Thyroid gland (tissue), 4 donors: ENCODE measurements at regions not wholly inside any gene's neighbourhood (a gene's known extent, or its start where the extent isn't known, plus 50 kb on each side); places are given as distances from the start of the nearest gene placed in this dataset.
"Not testable (repeated sequence)": the region's sequence is repeated elsewhere in the genome, so short reads cannot be mapped to it uniquely, and the experiment has no call there.

Experiments
- DNase-seq, 2 donors: peaks; one replicate each; pipeline ENCODE4 v3.0.0-alpha.2; 2019
- H3K27ac ChIP-seq, 3 donors: fragments of 200-600 bp; sonication (generic); 1 replicate in 2 of 3; 2 replicates in 1 of 3; pipeline ENCODE4 v1.5.1; 2016 to 2019; ENCODE audit warnings: mild to moderate bottlenecking in 1 of 3, moderate library complexity in 1 of 3
- H3K27me3 ChIP-seq: fragments of 200-600 bp; sonication (generic); one replicate; pipeline ENCODE4 v1.5.1; 2019
- H3K36me3 ChIP-seq, 2 donors: fragments of 200-600 bp; sonication (generic); one replicate each; pipeline ENCODE4 v1.5.1; 2016 to 2019
- H3K4me1 ChIP-seq, 2 donors: fragments of 200-600 bp; sonication (generic); one replicate each; pipeline ENCODE4 v1.5.1; 2017 to 2019
- H3K4me3 ChIP-seq, 3 donors: fragments of 200-600 bp; sonication (generic); replicated peaks in 1 of 3; 1 replicate in 2 of 3; 2 replicates in 1 of 3; pipeline ENCODE4 v1.5.1; 2016; ENCODE audit warnings: mild to moderate bottlenecking in 1 of 3
- H3K9me3 ChIP-seq: fragments of 200-600 bp; sonication (generic); one replicate; pipeline ENCODE4 v1.5.1; 2017
- POLR2A ChIP-seq, 2 donors: fragments of 450-650 bp; IDR thresholded peaks; one replicate each; pipeline ENCODE4 v1.6.1; 2017; ENCODE audit warnings: antibody characterized with exemption in 2 of 2, mild to moderate bottlenecking in 2 of 2, moderate library complexity in 1 of 2
- WGBS, 2 donors: methylation state at CpG; one replicate each; pipeline ENCODE4 v1.1.5; 2017; 5-methylcytosine and 5-hydroxymethylcytosine counted together
- intact Hi-C: fragments of 100-400 bp; cut with DNase I; formaldehyde crosslinking; loops from one replicate; pipeline ENCODE4 v1.15.1; 2023
- TF ChIP-seq, protein P1 (sequence below), 6 experiments: fragments of 200-600 bp in 3 of 6; fragments of 450-650 bp in 3 of 6; sonication (generic) in 3 of 6; IDR thresholded peaks; one replicate each; pipeline ENCODE4 v1.5.1; 2016 to 2019; ENCODE audit warnings: antibody characterized with exemption in 6 of 6, mild to moderate bottlenecking in 2 of 6, inconsistent platforms in 1 of 6, moderate library complexity in 1 of 6

DNA sequence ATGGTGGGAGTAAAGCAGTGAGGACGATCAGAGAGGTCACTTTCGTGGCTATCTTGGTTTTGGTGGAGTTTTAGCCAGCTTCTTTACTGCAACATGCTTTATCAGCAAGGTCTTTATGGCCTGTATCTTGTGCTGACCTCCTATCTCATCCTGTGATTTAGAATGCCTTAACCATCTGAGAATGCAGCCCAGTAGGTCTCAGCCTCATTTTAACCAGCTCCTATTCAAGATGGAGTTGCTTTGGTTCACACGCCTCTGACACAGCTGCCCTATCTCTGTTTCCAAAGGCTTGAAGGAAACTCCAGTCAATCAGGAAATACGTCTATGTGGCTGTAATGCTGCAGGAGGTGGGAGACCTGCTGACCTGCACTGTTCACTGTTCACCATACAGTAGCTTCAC lies 146.1 kb upstream of the POGK start:
- Histone ChIP-seq H3K36me3 (no peaks in the 10 kb centered on the region), H3K27me3 (no peaks in the 10 kb centered on the region), H3K4me3 (no peak overlapping the region), H3K27ac (no peak overlapping the region), H3K9me3 (no peaks in the 10 kb centered on the region), H3K4me1 (no peaks in the 10 kb centered on the region)
- intact Hi-C loops, result no loop called here
- no peak for TF ChIP-seq POLR2A (IDR thresholded peaks at IDR 0.05)
- TF ChIP-seq, protein P1, sequence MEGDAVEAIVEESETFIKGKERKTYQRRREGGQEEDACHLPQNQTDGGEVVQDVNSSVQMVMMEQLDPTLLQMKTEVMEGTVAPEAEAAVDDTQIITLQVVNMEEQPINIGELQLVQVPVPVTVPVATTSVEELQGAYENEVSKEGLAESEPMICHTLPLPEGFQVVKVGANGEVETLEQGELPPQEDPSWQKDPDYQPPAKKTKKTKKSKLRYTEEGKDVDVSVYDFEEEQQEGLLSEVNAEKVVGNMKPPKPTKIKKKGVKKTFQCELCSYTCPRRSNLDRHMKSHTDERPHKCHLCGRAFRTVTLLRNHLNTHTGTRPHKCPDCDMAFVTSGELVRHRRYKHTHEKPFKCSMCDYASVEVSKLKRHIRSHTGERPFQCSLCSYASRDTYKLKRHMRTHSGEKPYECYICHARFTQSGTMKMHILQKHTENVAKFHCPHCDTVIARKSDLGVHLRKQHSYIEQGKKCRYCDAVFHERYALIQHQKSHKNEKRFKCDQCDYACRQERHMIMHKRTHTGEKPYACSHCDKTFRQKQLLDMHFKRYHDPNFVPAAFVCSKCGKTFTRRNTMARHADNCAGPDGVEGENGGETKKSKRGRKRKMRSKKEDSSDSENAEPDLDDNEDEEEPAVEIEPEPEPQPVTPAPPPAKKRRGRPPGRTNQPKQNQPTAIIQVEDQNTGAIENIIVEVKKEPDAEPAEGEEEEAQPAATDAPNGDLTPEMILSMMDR (IDR thresholded peaks at IDR 0.05), result no peak
- no peak for DNase-seq
- 79 to 82% methylated on average over 4 of the region's 4 CpGs for WGBS, 2 donors

DNA sequence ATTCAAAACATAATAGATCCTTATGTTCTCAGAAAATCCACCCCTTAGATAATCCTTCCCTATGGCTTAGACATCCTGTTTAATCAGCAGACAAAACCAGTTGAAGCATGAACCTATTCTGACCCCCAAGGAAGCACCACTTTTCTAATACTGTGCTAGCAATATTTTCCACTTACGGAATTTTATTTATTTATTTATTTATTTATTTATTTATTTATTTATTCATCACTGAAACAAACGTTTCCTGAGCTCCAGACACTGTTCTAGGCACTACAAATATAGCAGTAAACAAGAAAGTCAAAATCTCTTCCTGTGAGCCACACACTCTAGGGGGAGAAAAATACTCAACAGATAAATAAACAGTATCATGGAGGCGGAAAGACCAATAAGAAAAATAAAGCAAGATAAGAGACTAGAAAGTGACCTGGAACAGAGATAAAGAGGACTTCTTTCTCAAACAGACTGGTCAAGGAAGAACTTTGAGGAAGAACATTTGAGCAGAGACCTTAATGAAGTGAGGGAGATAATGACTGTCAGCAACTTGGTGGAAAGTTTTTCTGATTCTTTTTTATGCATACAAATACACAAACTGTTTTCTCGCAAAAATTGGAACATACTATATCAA lies 145.5 kb upstream of the POGK start:
- TF ChIP-seq, protein P1 (IDR thresholded peaks at IDR 0.05), result no peak
- no peak for TF ChIP-seq POLR2A (IDR thresholded peaks at IDR 0.05)
- no peaks in the 10 kb centered on the region for H3K4me1 ChIP-seq
- H3K36me3 ChIP-seq, result no peaks in the 10 kb centered on the region
- H3K9me3 ChIP-seq, result no peaks in the 10 kb centered on the region
- no peak overlapping the region for H3K4me3 ChIP-seq
- no peak overlapping the region for H3K27ac ChIP-seq
- intact Hi-C loops, result no loop called here
- DNase-seq, result no peak
- H3K27me3 ChIP-seq, result no peaks in the 10 kb centered on the region
- 59 to 81% methylated on average over 4 of the region's 4 CpGs for WGBS, 2 donors

DNA sequence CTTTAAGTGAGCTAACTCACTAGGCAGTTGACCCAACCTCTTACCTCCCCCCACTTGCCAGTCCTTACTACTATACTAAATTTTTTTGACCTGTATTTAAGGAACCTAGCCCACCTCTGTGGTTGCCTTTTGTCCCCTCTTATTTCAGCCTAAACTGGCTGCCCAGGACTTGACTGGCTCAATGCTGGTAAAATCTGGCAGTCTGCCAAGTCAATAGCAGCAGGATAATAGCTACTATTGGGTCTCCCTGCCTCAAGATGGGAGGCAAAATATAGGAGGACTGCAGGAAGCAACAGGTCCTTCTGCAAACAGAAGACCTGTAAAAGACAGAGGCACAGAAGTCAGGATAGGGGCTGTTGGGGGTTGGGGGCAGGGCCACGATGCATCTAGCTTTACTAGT lies 144.2 kb upstream of the POGK start:
- WGBS, 2 donors, result 63 to 83% methylated on average over 1 of the region's 1 CpG
- intact Hi-C loops, result no loop called here

DNA sequence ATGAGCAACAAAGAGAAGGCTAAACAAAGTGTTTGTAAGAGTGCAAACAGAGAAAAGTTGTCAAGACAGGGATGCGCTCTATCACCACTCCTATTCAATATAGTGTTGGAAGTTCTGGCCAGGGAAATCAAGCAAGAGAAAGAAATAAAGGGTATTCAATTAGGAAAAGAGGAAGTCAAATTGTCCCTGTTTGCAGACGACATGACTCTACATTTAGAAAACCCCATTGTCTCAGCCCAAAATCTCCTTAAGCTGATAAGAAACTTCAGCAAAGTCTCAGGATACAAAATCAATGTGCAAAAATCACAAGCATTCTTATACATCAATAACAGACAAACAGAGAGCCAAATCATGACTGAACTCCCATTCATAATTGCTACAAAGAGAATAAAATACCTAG lies 143.4 kb upstream of the POGK start:
- H3K27me3 ChIP-seq, H3K4me3 ChIP-seq, H3K4me1 ChIP-seq, intact Hi-C loops, H3K9me3 ChIP-seq, H3K36me3 ChIP-seq, H3K27ac ChIP-seq, DNase-seq: not testable (repeated sequence)
- 55 to 76% methylated on average over 2 of the region's 2 CpGs for WGBS, 2 donors

More for the DNA sequence above, 144.2 kb upstream of the POGK start:
- Histone ChIP-seq H3K9me3 (no peaks in the 10 kb centered on the region), H3K27me3 (no peaks in the 10 kb centered on the region), H3K4me1 (no peaks in the 10 kb centered on the region), H3K27ac (no peak overlapping the region), H3K36me3 (no peaks in the 10 kb centered on the region), H3K4me3 (no peak overlapping the region)
- TF ChIP-seq POLR2A (IDR thresholded peaks at IDR 0.05), result no peak
- TF ChIP-seq, protein P1 (IDR thresholded peaks at IDR 0.05), result no peak
- no peak for DNase-seq

DNA sequence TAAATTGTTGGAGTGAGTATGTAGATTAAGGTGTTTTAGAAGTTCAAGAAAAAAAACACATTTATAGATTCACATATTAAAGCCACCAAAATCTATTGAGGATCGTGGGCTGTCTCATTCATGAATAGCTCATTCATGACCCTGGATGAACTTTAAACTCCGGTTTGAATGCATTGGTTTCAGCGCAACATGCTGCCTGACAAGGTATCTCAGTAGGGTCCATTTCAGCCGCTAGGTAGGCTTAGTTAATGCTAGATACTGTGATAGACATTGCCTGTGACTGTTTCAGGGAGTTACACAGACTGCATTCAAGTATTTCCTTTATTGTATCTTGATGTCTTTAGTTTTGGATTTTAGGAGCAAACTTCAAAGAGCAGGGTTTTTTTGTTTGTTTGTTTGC lies 140.5 kb upstream of the POGK start:
- H3K4me3 ChIP-seq, result no peak overlapping the region
- peaks cover 9 to 10% of the 10 kb centered on the region in 2 donors for H3K4me1 ChIP-seq
- DNase-seq, result no peak
- no peaks in the 10 kb centered on the region for H3K27me3 ChIP-seq
- 81 to 89% methylated on average over 4 of the region's 4 CpGs for WGBS, 2 donors
- H3K36me3 ChIP-seq, result no peaks in the 10 kb centered on the region
- intact Hi-C loops, result no loop called here
- H3K27ac ChIP-seq, result no peak overlapping the region
- TF ChIP-seq POLR2A (IDR thresholded peaks at IDR 0.05), result no peak
- TF ChIP-seq, protein P1 (IDR thresholded peaks at IDR 0.05), result no peak
- H3K9me3 ChIP-seq, result no peaks in the 10 kb centered on the region
